Ureter (tissue), 1 donor: ENCODE measurements at regions not wholly inside any gene's neighbourhood (a gene's known extent, or its start where the extent isn't known, plus 50 kb on each side); places are given as distances from the start of the nearest gene placed in this dataset.
"Not testable (repeated sequence)": the region's sequence is repeated elsewhere in the genome, so short reads cannot be mapped to it uniquely, and the experiment has no call there.

Experiments used
- DNase-seq: peaks from one replicate; pipeline ENCODE4 v3.0.0-alpha.2; 2020; ENCODE audit warnings: low spot score
- donor health status: DM: yes; HTN: yes; CAD: no.

- no peak for DNase-seq
Measured at GRCh38 chr5:120086081-120086480, 378.0 kb upstream of the PRR16 start.

- DNase-seq, result no peak
Measured at GRCh38 chr5:120088412-120088811, 375.7 kb upstream of the PRR16 start.

- no peak for DNase-seq
Measured at GRCh38 chr5:120088836-120089235, 375.3 kb upstream of the PRR16 start.

- no peak for DNase-seq
Measured at GRCh38 chr5:120091376-120091948, 372.6 kb upstream of the PRR16 start.

- no peak for DNase-seq
Measured at GRCh38 chr5:120092649-120093048, 371.5 kb upstream of the PRR16 start.

- DNase-seq, result no peak
Measured at GRCh38 chr5:120093178-120093577, 370.9 kb upstream of the PRR16 start.

- no peak for DNase-seq
Measured at GRCh38 chr5:120096413-120096812, 367.7 kb upstream of the PRR16 start.

- DNase-seq, result no peak
Measured at GRCh38 chr5:120098426-120098825, 365.7 kb upstream of the PRR16 start.

- no peak for DNase-seq
Measured at GRCh38 chr5:120098902-120099535, 365.1 kb upstream of the PRR16 start.

GRCh38 chr5:120101771-120102170 is 362.3 kb upstream of the PRR16 start:
- DNase-seq, result no peak

- DNase-seq, result no peak
Measured at GRCh38 chr5:120103495-120103894, 360.6 kb upstream of the PRR16 start.

- no peak for DNase-seq
Measured at GRCh38 chr5:120106912-120107525, 357.1 kb upstream of the PRR16 start.

- no peak for DNase-seq
Measured at GRCh38 chr5:120108586-120109248, 355.4 kb upstream of the PRR16 start.

GRCh38 chr5:120122703-120123102 is 341.4 kb upstream of the PRR16 start:
- no peak for DNase-seq

- DNase-seq, result no peak
Measured at GRCh38 chr5:120124031-120124430, 340.1 kb upstream of the PRR16 start.

- DNase-seq, result no peak
Measured at GRCh38 chr5:120124961-120125360, 339.1 kb upstream of the PRR16 start.

- DNase-seq, result not testable (repeated sequence)
Measured at GRCh38 chr5:120132347-120132746, 331.8 kb upstream of the PRR16 start.

GRCh38 chr5:120134944-120135343 is 329.2 kb upstream of the PRR16 start:
- no peak for DNase-seq

- no peak for DNase-seq
Measured at GRCh38 chr5:120137582-120137981, 326.5 kb upstream of the PRR16 start.

GRCh38 chr5:120139039-120139438 is 325.1 kb upstream of the PRR16 start:
- no peak for DNase-seq

GRCh38 chr5:120140501-120140900 is 323.6 kb upstream of the PRR16 start:
- DNase-seq, result no peak

- DNase-seq, result no peak
Measured at GRCh38 chr5:120141076-120141475, 323.0 kb upstream of the PRR16 start.

- DNase-seq, result no peak
Measured at GRCh38 chr5:120146787-120147186, 317.3 kb upstream of the PRR16 start.
